CD4-positive, alpha-beta T cell (primary cell): ENCODE measurements at regions not wholly inside any gene's neighbourhood (a gene's known extent, or its start where the extent isn't known, plus 50 kb on each side); places are given as distances from the start of the nearest gene placed in this dataset.

ENCODE experiments used
- ATAC-seq: fragments of 200-7000 bp; cut with Tn5 transposase; one replicate; pipeline ENCODE4 v1.10.0; 2022; ENCODE audit warnings: mild to moderate bottlenecking; ENCODE audit not compliant: poor library complexity
- CTCF ChIA-PET: fragments of 350-600 bp; sonication (Branson Sonifier 250); formaldehyde crosslinking; loops from one replicate; lab custom pipeline; 2021; ENCODE audit warnings: antibody characterized with exemption, inconsistent platforms; lab: Charles Lee
- POLR2A ChIA-PET: fragments of 350-600 bp; sonication (Branson Sonifier 250); formaldehyde crosslinking; loops from one replicate; lab custom pipeline; 2021; ENCODE audit warnings: antibody characterized with exemption, inconsistent platforms; lab: Charles Lee
- DNase-seq, 14 experiments: peaks; one replicate each; pipeline ENCODE4 v3.0.0-alpha.2; 2013 to 2020; ENCODE audit warnings: mixed read lengths in 2 of 14
- H3K27ac ChIP-seq, 2 donors: one replicate each; pipeline versions ENCODE4 v1.5.1 to v1.7.0; 2013; ENCODE audit warnings: low read length in 2 of 2, low read depth in 1 of 2, mild to moderate bottlenecking in 1 of 2
- H3K27me3 ChIP-seq, 2 experiments: 1 replicate in 1 of 2; 2 replicates in 1 of 2; pipeline versions ENCODE4 v1.6.1 to v1.7.0; 2013; ENCODE audit warnings: low read length in 2 of 2, control low read depth in 1 of 2, mild to moderate bottlenecking in 1 of 2, moderate library complexity in 1 of 2; ENCODE audit not compliant: insufficient read depth in 2 of 2, control insufficient read depth in 1 of 2
- H3K36me3 ChIP-seq: one replicate; pipeline ENCODE4 v1.6.1; 2013; ENCODE audit warnings: low read length, control low read depth; ENCODE audit not compliant: insufficient read depth
- H3K4me1 ChIP-seq: one replicate; pipeline ENCODE4 v1.6.1; 2013; ENCODE audit warnings: low read length, control low read depth; ENCODE audit not compliant: insufficient read depth
- H3K4me3 ChIP-seq: one replicate; pipeline ENCODE4 v1.5.1; 2013; ENCODE audit warnings: mild to moderate bottlenecking, low read length, moderate library complexity
- H3K9me3 ChIP-seq, 2 experiments: 1 replicate in 1 of 2; 2 replicates in 1 of 2; pipeline versions ENCODE4 v1.6.1 to v1.7.0; 2013; ENCODE audit warnings: low read length in 2 of 2, mild to moderate bottlenecking in 2 of 2, control low read depth in 1 of 2, moderate library complexity in 1 of 2; ENCODE audit not compliant: control insufficient read depth in 1 of 2, insufficient read depth in 1 of 2
- H3K27ac Mint-ChIP-seq: one replicate; pipeline ENCODE4 v1.8.0; 2020; ENCODE audit warnings: mixed read lengths
- H3K27me3 Mint-ChIP-seq: one replicate; pipeline ENCODE4 v1.8.0; 2021; ENCODE audit warnings: mixed read lengths
- H3K36me3 Mint-ChIP-seq: one replicate; pipeline ENCODE4 v1.8.0; 2021; ENCODE audit warnings: low read depth, mixed read lengths
- H3K4me1 Mint-ChIP-seq: one replicate; pipeline ENCODE4 v1.8.0; 2021; ENCODE audit warnings: low read depth, mixed read lengths
- H3K4me3 Mint-ChIP-seq: one replicate; pipeline ENCODE4 v1.8.0; 2020; ENCODE audit warnings: mild to moderate bottlenecking, mixed read lengths
- H3K9me3 Mint-ChIP-seq: one replicate; pipeline ENCODE4 v1.8.0; 2020; ENCODE audit warnings: mixed read lengths
- intact Hi-C, 2 experiments: fragments of 100-400 bp; cut with DNase I in 1 of 2; cut with micrococcal nuclease in 1 of 2; formaldehyde crosslinking; loops; one replicate each; pipeline versions ENCODE4 v1.15.1 to v1.9.0; 2023 to 2025; cut with DNase I, micrococcal nuclease
- TF ChIP-seq, protein P1 (sequence below): fragments of 200-600 bp; IDR thresholded peaks from one replicate; pipeline ENCODE4 v1.8.0; 2022; ENCODE audit warnings: antibody characterized with exemption, mild to moderate bottlenecking

DNA sequence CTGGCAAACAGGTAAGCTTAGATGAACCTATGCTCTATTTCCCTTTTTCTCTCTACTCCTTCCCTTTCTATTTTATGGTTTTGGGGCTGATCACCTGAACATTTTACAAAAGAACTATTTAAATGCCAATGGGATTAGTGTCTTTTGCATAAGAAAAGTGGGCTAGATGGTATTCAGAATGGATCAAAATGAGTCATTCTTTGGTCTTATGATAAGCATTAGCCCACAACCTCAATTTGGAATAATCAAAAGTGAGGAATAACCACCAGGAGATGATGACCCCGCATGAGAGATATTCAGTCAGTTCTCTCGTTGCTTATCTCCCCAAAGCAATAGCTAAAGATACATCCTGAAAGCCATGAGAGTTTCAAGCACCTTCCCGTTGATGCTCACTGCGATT is 399.0 kb upstream of the CADM1 start:
- DNase-seq (no peak), ATAC-seq (no peak)
- Histone ChIP-seq H3K9me3 (no peaks in the 10 kb centered on the region), H3K4me3 (no peak overlapping the region), H3K36me3 (no peaks in the 10 kb centered on the region), H3K4me1 (no peaks in the 10 kb centered on the region), H3K27me3 (no peaks in the 10 kb centered on the region), H3K27ac (no peak overlapping the region)
- Mint-ChIP-seq H3K9me3 (peaks cover 3% of the 10 kb centered on the region), H3K4me1 (no peaks in the 10 kb centered on the region), H3K4me3 (no peak overlapping the region), H3K36me3 (no peaks in the 10 kb centered on the region), H3K27ac (no peak overlapping the region), H3K27me3 (no peaks in the 10 kb centered on the region)
- POLR2A ChIA-PET, result no interaction called here
- TF ChIP-seq, protein P1, sequence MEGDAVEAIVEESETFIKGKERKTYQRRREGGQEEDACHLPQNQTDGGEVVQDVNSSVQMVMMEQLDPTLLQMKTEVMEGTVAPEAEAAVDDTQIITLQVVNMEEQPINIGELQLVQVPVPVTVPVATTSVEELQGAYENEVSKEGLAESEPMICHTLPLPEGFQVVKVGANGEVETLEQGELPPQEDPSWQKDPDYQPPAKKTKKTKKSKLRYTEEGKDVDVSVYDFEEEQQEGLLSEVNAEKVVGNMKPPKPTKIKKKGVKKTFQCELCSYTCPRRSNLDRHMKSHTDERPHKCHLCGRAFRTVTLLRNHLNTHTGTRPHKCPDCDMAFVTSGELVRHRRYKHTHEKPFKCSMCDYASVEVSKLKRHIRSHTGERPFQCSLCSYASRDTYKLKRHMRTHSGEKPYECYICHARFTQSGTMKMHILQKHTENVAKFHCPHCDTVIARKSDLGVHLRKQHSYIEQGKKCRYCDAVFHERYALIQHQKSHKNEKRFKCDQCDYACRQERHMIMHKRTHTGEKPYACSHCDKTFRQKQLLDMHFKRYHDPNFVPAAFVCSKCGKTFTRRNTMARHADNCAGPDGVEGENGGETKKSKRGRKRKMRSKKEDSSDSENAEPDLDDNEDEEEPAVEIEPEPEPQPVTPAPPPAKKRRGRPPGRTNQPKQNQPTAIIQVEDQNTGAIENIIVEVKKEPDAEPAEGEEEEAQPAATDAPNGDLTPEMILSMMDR, result no peak
- intact Hi-C loops, result no loop called here
- CTCF ChIA-PET, result no interaction called here

DNA sequence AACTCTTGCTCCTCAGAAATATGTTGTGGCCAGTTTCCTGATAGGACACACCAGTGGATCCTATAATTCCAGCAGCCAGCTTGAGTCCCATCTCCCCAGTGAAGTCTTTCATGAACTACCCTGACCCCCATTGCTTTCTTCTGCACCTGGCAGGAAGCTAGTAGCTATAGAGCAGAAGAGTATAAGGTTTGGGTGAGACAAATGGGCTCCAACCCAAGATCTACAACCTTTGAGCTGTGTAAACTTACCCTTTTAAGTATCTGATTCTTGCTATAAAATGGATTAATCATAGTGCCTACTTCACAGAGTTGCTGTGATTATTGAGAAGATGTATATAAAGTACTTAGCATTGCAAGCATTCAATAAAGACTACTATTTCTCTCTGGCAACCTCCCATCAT is 396.9 kb upstream of the CADM1 start:
- Mint-ChIP-seq H3K36me3 (no peaks in the 10 kb centered on the region), H3K9me3 (peaks cover 3% of the 10 kb centered on the region), H3K4me3 (no peak overlapping the region), H3K27me3 (no peaks in the 10 kb centered on the region), H3K4me1 (no peaks in the 10 kb centered on the region), H3K27ac (no peak overlapping the region)
- intact Hi-C loops, result no loop called here
- no peaks in the 10 kb centered on the region for H3K4me1 ChIP-seq
- H3K27me3 ChIP-seq, result no peaks in the 10 kb centered on the region
- ATAC-seq (no peak), DNase-seq (no peak)
- H3K36me3 ChIP-seq, result no peaks in the 10 kb centered on the region
- TF ChIP-seq, protein P1, result no peak
- peaks cover 0 to 5% of the 10 kb centered on the region in 2 experiments for H3K9me3 ChIP-seq
- no peak overlapping the region for H3K4me3 ChIP-seq
- CTCF ChIA-PET, result no interaction called here
- POLR2A ChIA-PET, result no interaction called here
- H3K27ac ChIP-seq, result no peak overlapping the region

DNA sequence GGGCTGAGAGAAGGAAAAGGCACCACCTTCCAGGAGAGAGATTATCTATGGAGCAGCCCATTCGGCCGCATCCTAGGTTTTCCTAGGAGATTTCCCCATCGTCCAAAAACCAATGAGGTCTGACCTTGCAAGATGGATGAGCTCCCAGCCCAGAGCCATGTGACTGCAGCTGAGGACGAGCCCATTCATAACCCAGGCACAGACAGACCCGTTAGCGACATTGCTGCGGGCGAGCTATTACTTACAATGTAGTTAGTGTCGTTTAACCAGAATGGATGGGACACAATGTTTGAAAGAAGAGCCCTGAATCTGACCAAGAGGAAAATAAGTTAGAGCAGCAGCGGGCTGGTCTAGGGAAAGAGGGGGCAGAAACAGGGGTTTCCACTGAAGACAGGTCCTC is 395.9 kb upstream of the CADM1 start:
- no peak for ATAC-seq
- Mint-ChIP-seq H3K4me3 (no peak overlapping the region), H3K4me1 (no peaks in the 10 kb centered on the region), H3K27ac (no peak overlapping the region), H3K9me3 (peaks cover 3% of the 10 kb centered on the region), H3K36me3 (no peaks in the 10 kb centered on the region), H3K27me3 (no peaks in the 10 kb centered on the region)
- H3K4me1 ChIP-seq, result no peaks in the 10 kb centered on the region
- POLR2A ChIA-PET, result no interaction called here
- CTCF ChIA-PET, result no interaction called here
- H3K36me3 ChIP-seq, result no peaks in the 10 kb centered on the region
- TF ChIP-seq, protein P1, result no peak
- no peak overlapping the region for H3K27ac ChIP-seq
- H3K9me3 ChIP-seq, result peaks cover 0 to 5% of the 10 kb centered on the region in 2 experiments
- intact Hi-C loops, result no loop called here
- H3K4me3 ChIP-seq, result no peak overlapping the region
- no peak for DNase-seq
- H3K27me3 ChIP-seq, result no peaks in the 10 kb centered on the region
